OCI-LY7 (cell line): ENCODE measurements at regions not wholly inside any gene's neighbourhood (a gene's known extent, or its start where the extent isn't known, plus 50 kb on each side); places are given as distances from the start of the nearest gene placed in this dataset.

ENCODE experiments used
- CTCF ChIP-seq: fragments of 200-600 bp; sonication (generic); conservative IDR thresholded peaks from 2 replicates; pipeline ENCODE4 v1.5.1; 2014; ENCODE audit warnings: mild to moderate bottlenecking, antibody characterized with exemption, low read length, moderate library complexity, mixed read lengths
- EZH2phosphoT487 ChIP-seq: fragments of 200-600 bp; sonication (generic); IDR thresholded peaks from 2 replicates; pipeline ENCODE4 v1.6.1; 2018; ENCODE audit warnings: low read depth, borderline replicate concordance, mild to moderate bottlenecking, mixed run types, antibody characterized with exemption, low read length, moderate library complexity, mixed read lengths

- TF ChIP-seq CTCF (no peak), EZH2phosphoT487 (no peak)
These were observed 361.1 kb downstream of the TRAM1L1 start for GRCh38 chr4:116724249-116724648.
